IPS-NIHi11 (cell line): ENCODE measurements at regions not wholly inside any gene's neighbourhood (a gene's known extent, or its start where the extent isn't known, plus 50 kb on each side); places are given as distances from the start of the nearest gene placed in this dataset.
"Not testable (repeated sequence)": the region's sequence is repeated elsewhere in the genome, so short reads cannot be mapped to it uniquely, and the experiment has no call there.

ENCODE experiments used
- DNase-seq: peaks from one replicate; pipeline ENCODE4 v3.0.0; 2012; ENCODE audit warnings: mixed read lengths, low spot score

- no peak for DNase-seq
These were observed 902.3 kb downstream of the GRID1 start for GRCh38 chr10:85464336-85464735.

- DNase-seq, result no peak
These were observed 888.6 kb downstream of the GRID1 start for GRCh38 chr10:85477979-85478378.

- DNase-seq, result no peak
These were observed 876.2 kb downstream of the GRID1 start for GRCh38 chr10:85490431-85490830.

GRCh38 chr10:85491652-85492051, 874.9 kb downstream of the GRID1 start:
- DNase-seq, result no peak

- DNase-seq, result peak; percentile 52
These were observed 873.9 kb downstream of the GRID1 start for GRCh38 chr10:85492684-85493083.

GRCh38 chr10:85493703-85494102, 872.9 kb downstream of the GRID1 start:
- no peak for DNase-seq

GRCh38 chr10:85504641-85505040, 862.0 kb downstream of the GRID1 start:
- DNase-seq, result not testable (repeated sequence)

- DNase-seq, result no peak
These were observed 858.4 kb downstream of the GRID1 start for GRCh38 chr10:85508159-85508558.

GRCh38 chr10:85510682-85511081, 855.9 kb downstream of the GRID1 start:
- DNase-seq, result no peak

GRCh38 chr10:85513436-85513835, 853.2 kb downstream of the GRID1 start:
- peak; percentile 10 for DNase-seq

- no peak for DNase-seq
These were observed 851.3 kb downstream of the GRID1 start for GRCh38 chr10:85515316-85515715.

- no peak for DNase-seq
These were observed 842.5 kb downstream of the GRID1 start for GRCh38 chr10:85524001-85524666.

- DNase-seq, result no peak
These were observed 838.8 kb downstream of the GRID1 start for GRCh38 chr10:85527616-85528317.

- DNase-seq, result no peak
These were observed 838.3 kb downstream of the GRID1 start for GRCh38 chr10:85528318-85528652.

- no peak for DNase-seq
These were observed 834.9 kb downstream of the GRID1 start for GRCh38 chr10:85531706-85532105.

- no peak for DNase-seq
These were observed 833.8 kb downstream of the GRID1 start for GRCh38 chr10:85532773-85533172.

- DNase-seq, result no peak
These were observed 830.7 kb downstream of the GRID1 start for GRCh38 chr10:85535926-85536325.

- no peak for DNase-seq
These were observed 829.0 kb downstream of the GRID1 start for GRCh38 chr10:85537561-85537960.

- DNase-seq, result no peak
These were observed 828.0 kb downstream of the GRID1 start for GRCh38 chr10:85538601-85539000.

- DNase-seq, result no peak
These were observed 824.4 kb downstream of the GRID1 start for GRCh38 chr10:85542152-85542551.

GRCh38 chr10:85542936-85543730, 823.5 kb downstream of the GRID1 start:
- no peak for DNase-seq

GRCh38 chr10:85544956-85545355, 821.6 kb downstream of the GRID1 start:
- DNase-seq, result no peak

GRCh38 chr10:85545874-85546273, 820.7 kb downstream of the GRID1 start:
- DNase-seq, result no peak
